SW480 (cell line): ENCODE measurements at regions not wholly inside any gene's neighbourhood (a gene's known extent, or its start where the extent isn't known, plus 50 kb on each side); places are given as distances from the start of the nearest gene placed in this dataset.
"Not testable (repeated sequence)": the region's sequence is repeated elsewhere in the genome, so short reads cannot be mapped to it uniquely, and the experiment has no call there.

Experiments
- DNase-seq: peaks from one replicate; pipeline ENCODE4 v3.0.0-alpha.2; 2016; ENCODE audit warnings: low spot score

DNA sequence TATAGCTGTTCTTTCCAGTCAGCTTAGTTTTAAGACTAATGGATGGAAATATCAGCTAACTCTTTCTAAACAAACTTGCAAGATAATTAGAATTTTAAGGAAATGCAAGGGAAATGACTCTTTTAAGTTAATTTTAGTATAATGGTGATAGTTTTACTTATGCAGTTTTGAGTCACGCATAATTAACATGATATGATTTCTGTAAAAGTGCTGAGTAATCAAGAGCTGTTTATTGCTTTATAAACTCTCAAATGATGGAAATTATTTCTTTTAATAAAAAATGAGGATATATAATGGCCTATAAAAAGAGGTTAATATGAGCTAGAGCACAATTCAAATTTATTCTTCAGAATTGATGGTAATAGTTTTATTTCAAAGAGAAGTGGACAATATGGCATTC lies 385.9 kb downstream of the GLUD2 start:
- no peak for DNase-seq

DNA sequence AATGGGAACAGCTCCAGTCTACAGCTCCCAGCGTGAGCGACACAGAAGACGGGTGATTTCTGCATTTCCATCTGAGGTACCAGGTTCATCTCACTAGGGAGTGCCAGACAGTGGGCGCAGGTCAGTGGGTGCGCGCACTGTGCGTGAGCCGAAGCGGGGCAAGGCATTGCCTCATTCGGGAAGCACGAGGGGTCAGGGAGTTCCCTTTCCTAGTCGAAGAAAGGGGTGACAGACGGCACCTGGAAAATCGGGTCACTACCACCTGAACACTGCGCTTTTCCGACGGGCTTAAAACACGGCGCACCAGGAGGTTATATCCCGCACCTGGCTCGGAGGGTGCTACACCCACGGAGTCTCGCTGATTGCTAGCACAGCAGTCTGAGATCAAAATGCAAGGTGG lies 390.3 kb downstream of the GLUD2 start:
- DNase-seq, result not testable (repeated sequence)

DNA sequence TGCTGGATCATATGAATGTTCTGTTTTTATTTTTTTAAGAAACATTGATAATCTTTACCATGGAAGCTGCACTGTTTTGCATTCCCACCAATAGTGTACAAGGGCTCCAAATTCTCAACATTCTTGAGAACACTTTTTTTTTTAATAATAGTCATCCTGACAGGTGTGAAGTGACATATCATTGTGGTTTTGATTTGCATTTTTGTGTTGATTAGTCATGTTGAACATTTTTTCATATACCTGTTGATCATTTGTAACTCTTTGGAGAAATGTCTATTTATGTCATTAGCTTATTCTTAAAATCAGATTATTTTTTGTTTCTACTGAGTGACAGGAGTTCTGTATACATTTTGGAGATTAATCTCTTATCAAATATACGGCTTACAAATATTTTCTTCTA lies 408.5 kb downstream of the GLUD2 start:
- no peak for DNase-seq

DNA sequence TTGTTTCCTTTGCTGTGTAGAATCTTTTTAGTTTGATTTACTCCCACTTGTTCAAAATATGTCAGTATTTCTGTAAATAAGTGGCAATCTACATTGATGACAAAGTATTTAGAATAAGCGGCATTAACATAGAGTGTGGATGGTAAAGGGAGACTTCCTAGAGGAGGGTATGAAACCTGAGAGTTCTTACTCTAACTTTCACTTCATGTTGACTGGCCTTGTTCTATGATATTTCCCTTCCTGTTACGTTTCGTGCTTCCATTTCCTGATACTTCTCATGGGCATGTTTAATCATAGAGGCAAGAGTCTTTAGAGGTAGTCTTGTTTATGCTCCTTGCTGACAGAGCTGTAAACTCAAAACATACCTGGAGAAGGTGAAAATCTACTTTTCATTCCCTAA lies 408.9 kb downstream of the GLUD2 start:
- DNase-seq, result no peak

DNA sequence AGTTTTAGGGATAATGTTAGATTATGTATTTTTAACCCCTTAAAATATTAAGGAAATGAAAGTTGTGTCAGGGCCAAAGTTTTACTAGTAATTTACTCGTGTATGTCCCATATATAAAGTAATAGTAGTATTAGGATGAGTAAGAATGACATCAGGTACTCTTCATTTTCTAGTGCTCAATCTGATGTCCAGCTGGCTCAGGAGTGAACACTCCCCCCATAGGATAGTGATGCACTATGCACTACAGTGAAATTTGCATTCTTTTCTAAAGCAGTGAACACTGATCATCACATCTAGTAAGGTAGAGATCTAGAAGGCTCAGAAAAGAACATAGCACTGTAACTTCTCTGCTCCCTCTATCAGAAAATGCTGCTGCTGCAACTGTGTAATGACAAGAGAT lies 409.7 kb downstream of the GLUD2 start:
- DNase-seq, result no peak

DNA sequence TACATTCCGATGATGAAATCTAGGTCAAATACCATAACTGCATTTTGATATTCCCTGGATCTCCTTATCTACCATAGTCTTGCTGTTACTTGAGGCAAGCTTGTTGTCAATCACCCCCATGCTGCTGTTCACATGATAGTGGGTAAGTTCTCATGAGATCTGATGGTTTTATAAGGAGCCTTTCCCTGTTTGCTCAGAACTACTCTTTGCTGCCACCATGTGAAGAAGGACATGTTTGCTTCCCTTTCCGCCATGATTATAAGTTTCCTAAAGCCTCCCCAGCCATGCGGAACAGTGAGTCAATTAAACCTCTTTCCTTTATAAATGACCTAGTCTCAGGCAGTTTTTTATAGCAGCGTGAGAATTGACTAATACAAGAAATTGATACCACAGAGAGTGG lies 432.0 kb downstream of the GLUD2 start:
- no peak for DNase-seq

DNA sequence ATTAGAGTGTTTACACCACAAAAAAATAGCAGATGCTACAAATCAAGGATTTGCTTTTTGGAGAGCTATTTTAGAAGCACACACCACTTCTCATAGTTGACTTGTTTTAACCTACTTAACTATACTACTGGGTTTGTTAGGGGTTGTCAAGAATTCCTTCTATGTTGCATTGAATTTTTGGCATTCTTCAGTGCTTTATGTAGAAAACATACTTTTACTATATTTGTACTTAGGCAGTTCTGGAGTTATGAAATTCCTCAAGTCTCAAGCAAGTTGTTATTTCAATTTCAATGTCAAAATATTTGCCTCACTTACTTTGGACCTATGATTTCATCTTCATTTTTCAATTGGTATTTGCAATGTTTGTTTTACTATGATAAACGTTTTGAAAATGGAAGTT lies 449.6 kb downstream of the GLUD2 start:
- no peak for DNase-seq

DNA sequence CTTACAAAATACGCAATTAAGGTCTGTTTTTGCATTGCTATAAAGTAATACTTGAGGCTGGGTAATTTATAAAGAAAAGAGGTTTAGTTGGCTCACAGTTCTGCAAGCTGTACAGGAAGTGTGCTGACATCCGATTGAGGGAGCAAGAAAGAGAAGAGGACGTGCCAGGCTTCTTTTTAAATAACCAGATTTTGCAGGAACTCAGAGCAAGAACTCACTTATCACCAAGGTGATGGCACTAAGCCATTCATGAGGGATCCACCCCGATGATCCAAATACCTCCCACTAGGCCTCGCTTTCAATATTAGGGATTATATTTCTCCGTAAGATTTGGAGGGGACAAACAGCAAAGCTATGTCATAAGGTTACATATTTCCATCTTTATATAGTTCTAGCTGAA lies 456.7 kb downstream of the GLUD2 start:
- no peak for DNase-seq

DNA sequence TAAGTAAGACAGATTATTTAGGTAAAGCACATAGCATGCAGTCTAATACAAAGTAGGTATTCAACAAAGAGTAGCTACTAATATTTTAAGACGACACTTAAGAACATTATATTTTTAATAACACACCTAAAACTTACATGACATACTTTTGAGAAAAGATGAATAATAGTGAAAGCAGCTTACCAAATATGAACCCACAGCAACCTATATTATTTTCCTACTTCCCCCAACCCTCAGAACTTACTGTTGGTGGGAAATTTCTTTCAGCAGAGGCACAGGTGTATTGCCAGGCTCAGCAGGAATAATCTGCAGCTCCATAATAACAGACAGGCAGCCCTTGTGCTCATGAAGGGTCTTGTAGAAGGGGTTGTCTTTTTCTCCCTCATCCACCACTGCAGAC lies 498.9 kb downstream of the GLUD2 start:
- no peak for DNase-seq

DNA sequence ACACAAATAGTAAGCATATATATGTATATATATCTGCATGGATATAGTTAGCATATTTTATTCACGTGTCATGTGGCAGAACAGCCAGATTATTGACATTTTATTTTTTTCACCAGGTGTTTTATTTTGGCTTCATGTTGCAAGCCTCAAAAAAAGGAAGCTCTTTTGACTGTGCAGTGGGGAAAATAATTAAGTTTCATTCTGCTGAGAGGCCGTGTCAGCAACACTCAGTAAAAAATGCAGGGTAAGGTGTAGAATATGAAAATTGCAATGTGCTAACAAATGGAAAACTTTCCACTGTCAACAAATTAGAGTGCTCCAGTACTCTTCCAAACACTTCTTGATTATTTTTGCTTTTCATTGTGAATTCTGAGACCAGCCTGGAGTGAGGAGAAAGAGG lies 511.5 kb downstream of the GLUD2 start:
- DNase-seq, result no peak

DNA sequence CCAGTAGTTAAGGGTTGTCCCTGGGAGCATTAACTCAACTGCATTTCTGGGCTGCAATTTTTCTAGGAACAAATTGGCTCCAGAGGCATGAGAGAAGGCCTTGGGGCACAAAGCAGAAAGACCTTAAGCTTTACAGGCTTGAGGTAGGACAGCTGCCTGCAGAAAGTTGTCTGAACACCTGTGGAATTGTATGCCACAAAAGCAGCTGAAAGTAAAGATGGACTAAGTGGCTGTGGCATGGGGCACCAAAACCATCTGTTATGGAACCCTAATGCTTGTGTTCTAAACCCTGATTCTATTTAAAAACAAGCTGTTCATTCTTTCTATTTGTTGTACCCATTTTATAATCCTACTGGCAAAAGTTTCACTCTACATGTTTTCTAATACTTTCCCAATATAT lies 515.2 kb downstream of the GLUD2 start:
- DNase-seq, result no peak

DNA sequence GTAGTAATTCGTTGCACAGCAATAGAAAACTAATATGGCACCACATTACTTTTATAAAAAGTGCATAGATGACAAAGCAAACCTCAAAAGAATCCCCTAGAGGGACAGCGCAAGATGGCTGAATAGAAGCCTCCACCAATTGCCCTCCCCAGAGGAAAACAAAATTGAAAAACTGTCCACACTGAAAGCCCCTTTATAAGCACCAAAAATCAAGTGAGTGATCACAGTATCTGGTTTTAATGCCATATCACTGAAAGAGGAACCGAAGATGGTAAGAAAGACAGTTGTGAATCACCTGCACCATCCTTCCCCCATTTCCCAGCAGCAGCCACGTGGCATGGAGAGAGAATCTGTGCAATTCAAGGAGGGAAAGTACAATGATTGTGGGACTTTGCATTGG lies 522.2 kb downstream of the GLUD2 start:
- no peak for DNase-seq

DNA sequence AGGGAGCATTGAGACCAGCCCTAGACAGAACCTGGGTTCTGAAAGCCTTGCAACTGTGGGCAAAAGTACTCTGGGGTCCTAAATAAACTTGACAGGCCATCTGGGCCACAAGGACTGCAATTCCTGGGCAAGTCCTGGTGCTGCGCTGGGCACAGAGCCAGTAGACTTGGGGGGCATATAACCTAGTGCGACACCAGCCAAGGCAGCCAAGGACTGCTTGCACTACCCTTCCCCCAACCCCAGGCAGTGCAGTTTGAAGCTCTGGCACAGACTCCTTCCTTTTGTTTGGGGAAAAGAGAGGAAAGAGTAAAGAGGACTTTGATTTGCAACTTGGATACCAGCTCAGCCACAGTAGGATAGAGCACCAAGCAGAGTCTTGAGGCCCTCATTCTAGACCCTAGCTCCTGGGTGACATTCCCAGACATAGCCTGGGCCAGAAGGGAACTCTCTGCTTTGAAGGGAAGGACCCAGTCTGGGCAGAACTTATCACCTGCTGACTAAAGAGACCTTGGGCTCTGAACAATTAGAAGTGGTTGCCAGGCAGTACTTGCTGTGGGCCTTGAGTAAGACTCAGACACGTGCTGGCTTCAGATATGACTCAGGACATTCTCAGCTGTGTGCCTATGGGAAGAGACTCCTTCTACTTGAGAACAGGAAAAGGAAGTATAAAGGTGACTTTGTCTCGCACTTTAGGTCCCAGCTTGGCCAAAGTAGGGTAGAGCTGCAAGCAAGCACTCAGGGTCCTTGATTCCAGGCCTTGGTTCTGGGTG lies 522.8 kb downstream of the GLUD2 start:
- no peak for DNase-seq

DNA sequence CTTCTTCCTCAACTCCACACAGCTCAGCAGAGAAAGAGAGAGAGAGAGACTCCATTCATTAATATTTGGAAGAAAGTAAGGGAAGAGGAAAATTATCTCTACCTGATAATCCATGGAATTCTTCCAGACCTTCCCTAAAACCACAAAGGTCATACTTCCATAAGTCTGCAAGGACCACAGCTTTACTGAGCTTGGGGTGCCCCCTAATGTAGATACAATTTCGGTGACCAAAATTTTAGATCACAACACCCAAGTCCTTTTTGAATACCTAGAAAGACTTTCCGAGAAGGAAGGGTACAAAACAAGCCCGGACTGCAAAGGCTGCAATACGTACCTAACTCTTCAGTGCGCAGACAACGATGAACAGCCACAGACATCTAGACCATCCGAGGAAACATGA lies 523.9 kb downstream of the GLUD2 start:
- no peak for DNase-seq

DNA sequence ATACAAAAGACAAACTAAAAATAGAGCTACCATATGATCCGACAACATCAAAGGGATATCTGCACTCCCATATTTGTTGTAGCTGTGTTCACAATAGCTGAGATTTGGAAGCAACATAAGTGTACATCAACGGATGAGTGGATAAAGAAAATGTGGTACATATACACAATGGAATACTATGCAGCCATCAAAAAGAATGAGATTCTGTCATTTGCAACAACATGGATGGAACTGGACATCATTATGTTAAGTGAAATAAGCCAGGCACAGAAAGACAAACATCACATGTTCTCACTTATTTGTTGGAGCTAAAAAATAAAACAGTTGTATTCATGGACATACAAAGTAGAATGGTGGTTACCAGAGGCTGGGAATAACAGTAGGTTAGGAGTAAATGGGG lies 527.0 kb downstream of the GLUD2 start:
- not testable (repeated sequence) for DNase-seq

DNA sequence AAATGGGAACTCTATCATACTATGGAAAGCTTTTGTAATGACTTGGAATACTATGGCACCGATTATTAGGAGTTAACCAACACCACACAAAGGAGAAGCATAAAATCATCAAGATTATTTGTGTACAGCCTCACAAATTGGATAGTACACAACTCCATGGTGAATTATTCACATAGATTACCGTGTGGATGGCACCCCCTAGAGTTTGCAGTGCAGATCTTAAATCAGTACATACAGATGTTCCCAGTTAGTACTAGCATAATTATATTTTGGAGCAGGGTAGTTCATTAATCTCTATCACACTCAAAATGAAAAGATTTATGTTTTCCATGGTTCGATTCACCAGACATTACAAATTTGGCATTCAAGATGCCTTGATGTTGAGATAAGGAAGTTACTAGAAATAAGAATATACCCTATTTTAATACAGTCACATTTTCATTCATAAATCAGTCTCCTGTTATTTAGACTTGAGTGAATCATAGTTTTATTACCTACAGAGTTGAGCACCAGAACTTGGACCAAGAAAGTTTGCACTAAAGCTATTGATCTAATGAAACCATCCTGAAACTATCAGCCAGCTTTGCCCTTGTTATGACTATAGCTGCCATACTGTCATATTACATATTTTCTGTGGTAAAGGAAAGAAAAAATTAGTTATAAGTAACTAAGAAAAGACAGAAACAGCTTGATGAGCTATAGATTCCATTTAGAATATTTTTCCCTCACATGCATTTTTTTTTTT lies 531.8 kb downstream of the GLUD2 start:
- DNase-seq, result peak; percentile 5

DNA sequence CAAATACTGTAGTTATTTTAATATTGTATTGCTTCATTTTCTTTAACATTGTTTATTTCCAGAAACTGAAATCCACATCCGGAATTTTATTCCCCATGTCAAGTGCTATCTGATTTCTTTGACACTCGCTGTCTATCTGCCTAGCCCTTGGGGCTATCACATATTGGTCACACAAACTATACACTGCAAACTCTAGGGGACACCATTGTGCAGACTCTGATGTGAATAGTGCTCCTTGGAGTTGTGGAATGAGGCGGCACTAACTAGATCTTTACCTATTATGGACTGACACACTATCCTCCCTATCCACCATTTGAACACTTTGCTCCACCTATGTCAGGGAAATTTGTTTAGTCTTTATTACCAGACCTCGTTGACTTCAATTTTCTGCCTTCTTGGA lies 534.5 kb downstream of the GLUD2 start:
- DNase-seq, result no peak

DNA sequence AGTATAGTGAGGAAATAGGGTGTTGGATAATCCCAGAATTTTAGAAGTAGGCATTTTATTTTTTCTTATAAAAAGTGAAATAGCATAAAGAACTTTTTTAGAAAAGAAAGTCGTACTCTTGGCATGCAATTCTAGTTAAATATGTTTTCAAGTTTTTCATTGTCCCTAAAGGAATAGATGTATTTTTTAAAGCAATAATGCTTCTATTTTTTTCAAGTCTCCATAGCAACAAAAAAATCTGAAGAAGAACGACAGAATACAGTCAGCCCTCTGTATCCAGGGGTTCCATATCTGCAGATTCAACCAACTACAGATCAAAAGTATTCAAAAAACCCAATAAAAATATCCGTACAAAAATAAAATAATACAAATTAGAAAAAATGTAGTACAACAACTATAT lies 538.2 kb downstream of the GLUD2 start:
- DNase-seq, result no peak

DNA sequence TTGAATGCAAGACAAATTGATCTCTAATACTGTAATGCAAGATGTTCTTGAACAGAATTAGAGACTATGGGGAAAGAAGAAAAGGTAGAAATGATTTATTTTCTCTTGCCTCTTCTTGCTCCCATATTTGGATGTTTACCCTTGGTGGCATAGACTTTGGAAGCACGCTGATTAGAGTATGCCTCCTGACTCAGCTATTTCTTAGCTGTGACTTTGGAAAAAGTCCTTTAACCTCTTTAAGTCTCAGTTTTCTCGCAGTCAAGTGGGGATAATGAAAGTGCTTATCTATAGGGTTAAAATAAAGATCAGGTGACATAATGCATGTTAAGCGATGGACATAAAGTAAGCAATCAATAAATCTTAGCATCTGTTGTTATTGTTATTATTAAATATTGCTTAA lies 545.5 kb downstream of the GLUD2 start:
- DNase-seq, result no peak

DNA sequence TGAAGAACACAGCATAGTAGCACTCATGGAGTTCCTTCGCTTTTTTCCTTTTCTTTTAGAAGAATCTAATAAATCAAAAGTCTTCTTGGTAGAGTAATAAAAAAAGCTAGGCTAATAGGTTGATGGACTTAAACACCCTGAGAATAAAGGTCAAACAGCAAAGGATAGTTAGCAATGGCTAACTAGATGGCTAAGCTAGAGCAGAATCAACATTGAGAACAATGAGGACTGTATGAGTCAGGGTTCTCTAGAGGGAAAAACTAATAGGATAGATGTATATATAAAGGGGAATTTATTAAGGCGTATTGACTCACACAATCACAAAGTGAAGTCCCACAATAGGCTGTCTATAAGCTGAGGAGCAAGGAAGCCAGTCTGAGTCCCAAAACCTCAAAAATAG lies 550.9 kb downstream of the GLUD2 start:
- DNase-seq, result no peak

DNA sequence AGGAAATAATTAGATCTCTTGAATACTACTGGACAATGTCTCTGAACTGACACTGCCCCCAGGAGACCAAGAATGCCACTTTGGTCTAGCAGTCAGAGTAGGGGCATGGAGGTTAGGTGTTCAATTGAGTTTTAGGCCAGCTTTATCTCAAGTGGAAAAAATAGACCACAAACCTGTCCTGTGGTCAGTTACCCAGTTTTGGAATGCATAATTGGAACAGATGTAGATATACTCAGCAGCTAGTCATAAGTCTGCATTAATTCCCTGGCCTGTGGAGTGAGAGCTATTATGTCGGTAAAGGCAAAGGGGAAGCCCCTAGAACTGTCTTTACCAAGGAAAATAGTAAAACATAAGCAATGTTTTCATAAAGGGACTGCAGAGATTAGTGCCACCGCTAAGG lies 587.7 kb downstream of the GLUD2 start:
- DNase-seq, result no peak

DNA sequence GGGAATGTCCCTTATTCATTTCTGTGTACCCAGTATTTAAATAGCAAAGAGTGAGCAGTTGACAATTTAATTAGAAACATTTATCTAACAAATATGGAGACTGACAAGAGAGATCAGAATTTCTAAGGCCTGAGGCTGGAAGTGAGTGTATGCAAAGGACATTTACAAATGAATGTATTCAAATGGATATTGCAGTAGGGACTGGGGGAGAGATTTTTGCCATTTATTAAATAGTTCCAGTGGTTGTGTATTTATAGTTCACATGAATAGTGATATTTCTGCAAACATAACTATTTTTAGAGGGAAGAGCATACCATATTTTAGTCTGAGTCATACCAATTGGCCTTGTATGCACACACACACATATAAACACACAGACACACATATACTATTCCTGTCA lies 592.4 kb downstream of the GLUD2 start:
- no peak for DNase-seq

DNA sequence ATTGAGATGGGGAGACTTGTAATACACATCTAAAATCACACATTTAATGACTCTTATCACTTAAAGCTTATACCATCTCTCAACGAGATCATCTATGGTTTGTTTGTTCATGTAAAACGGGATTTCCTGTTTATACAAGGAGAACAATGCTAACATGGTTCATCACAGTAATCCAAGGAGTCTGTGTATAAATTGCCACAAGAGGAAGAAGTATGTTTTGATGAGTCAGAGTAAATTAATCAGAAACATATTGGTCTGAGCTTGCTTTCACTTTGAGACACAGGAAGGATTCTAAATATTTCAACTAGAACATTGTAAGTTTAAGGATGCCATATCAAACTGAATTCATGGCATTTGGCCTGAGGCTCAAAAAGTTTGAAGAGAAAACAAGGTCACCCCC lies 594.1 kb downstream of the GLUD2 start:
- DNase-seq, result no peak

DNA sequence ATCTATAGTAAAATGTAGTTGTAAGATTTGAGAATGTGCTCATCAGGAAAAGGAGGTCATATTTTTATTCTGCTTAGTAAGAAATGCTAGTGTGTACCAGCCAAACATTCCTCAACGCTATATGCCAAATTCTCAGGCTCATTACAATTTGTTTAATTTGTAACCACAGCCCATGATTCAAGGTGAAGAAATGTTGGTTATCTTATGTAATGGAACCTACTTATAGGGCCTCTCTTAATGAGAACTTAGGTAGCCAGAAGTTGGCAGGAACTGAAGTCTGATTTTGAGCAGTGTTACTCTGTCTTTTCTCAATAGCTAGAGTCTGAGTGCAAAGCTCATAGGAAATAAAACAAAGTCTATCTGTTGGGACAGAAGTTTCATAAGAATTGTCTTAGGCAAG lies 595.0 kb downstream of the GLUD2 start:
- no peak for DNase-seq
